Activated naive CD8-positive, alpha-beta T cell treated with anti-CD3 and anti-CD28 coated beads for 36 hours (primary cell): ENCODE measurements at regions not wholly inside any gene's neighbourhood (a gene's known extent, or its start where the extent isn't known, plus 50 kb on each side); places are given as distances from the start of the nearest gene placed in this dataset.
A peak's percentile ranks its signal among the peaks of the same experiment; 100 is the strongest.

Experiments
- DNase-seq: peaks from one replicate; pipeline ENCODE4 v3.0.0; 2021
- H3K27ac Mint-ChIP-seq: one replicate; pipeline ENCODE4 v1.8.0; 2022; ENCODE audit warnings: mild to moderate bottlenecking, moderate library complexity, mixed read lengths
- H3K27me3 Mint-ChIP-seq: one replicate; pipeline ENCODE4 v1.8.0; 2022; ENCODE audit warnings: mild to moderate bottlenecking, mixed read lengths
- H3K36me3 Mint-ChIP-seq: one replicate; pipeline ENCODE4 v1.8.0; 2021; ENCODE audit warnings: mild to moderate bottlenecking, mixed read lengths
- H3K4me1 Mint-ChIP-seq: one replicate; pipeline ENCODE4 v1.8.0; 2021; ENCODE audit warnings: mixed read lengths
- H3K4me3 Mint-ChIP-seq: one replicate; pipeline ENCODE4 v1.8.0; 2022; ENCODE audit warnings: mild to moderate bottlenecking, moderate library complexity, mixed read lengths
- H3K9me3 Mint-ChIP-seq: one replicate; pipeline ENCODE4 v1.8.0; 2022; ENCODE audit warnings: mixed read lengths

- Mint-ChIP-seq H3K27me3 (peaks cover 5% of the 10 kb centered on the region), H3K9me3 (no peaks in the 10 kb centered on the region), H3K4me1 (no peaks in the 10 kb centered on the region), H3K4me3 (no peak overlapping the region), H3K36me3 (no peaks in the 10 kb centered on the region), H3K27ac (no peak overlapping the region)
- no peak for DNase-seq
Observed at GRCh38 chr12:125639826-125640225, 574.6 kb downstream of the AACS start.

DNA sequence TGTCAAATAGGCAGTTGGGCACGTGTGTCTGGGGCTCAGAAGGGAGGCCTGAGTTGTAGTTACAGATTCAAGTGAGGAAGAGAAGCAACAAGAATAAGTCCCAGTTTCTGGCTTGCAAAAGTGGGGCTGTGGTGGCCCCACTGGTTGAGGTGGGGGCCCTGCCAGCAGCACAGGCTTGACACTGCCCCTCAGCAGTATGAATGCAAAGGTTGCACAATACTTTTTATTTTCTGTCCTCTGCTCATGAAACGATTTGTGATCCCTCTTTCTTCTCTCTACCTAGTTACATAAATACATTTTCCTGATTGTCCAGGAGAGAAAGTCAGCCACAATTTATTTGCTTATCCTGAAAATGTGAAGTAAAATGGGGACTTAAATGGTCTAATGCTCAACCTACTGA lies 577.8 kb downstream of the AACS start:
- Mint-ChIP-seq H3K27ac (no peak overlapping the region), H3K36me3 (no peaks in the 10 kb centered on the region), H3K27me3 (no peaks in the 10 kb centered on the region), H3K4me1 (no peaks in the 10 kb centered on the region), H3K9me3 (no peaks in the 10 kb centered on the region), H3K4me3 (no peak overlapping the region)
- no peak for DNase-seq

- H3K27me3 Mint-ChIP-seq = no peaks in the 10 kb centered on the region
Observed at GRCh38 chr12:125645724-125646123, 580.5 kb downstream of the AACS start.

DNA sequence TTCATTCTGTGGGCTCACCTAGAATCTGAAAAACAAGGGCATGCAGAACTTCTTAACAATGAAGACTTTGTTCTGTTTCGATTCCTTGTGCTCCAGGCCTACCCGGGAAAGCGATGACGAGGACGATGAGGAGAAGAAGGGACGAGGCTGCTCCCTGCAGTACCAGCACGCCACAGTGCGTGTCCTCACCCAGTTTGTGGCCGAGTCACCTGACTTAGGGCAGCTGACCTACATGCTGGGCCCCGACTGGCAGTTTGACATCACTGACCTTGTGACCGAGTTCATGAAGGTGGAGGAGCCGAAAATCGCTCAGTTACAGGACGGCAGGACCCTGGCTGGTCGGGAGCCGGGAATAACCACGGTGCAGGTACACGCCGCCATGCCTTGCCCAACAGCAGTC lies 585.4 kb downstream of the AACS start:
- no peaks in the 10 kb centered on the region for H3K9me3 Mint-ChIP-seq
- no peak overlapping the region for H3K4me3 Mint-ChIP-seq
- H3K4me1 Mint-ChIP-seq = no peaks in the 10 kb centered on the region
- no peaks in the 10 kb centered on the region for H3K36me3 Mint-ChIP-seq
- no peak overlapping the region for H3K27ac Mint-ChIP-seq
- no peak for DNase-seq
- no peaks in the 10 kb centered on the region for H3K27me3 Mint-ChIP-seq

More at GRCh38 chr12:125645724-125646123, 580.5 kb downstream of the AACS start:
- Mint-ChIP-seq H3K27ac (no peak overlapping the region), H3K36me3 (no peaks in the 10 kb centered on the region), H3K4me1 (no peaks in the 10 kb centered on the region), H3K9me3 (no peaks in the 10 kb centered on the region), H3K4me3 (no peak overlapping the region)
- DNase-seq = no peak

GRCh38 chr12:125651625-125652024 lies 586.4 kb downstream of the AACS start:
- no peak overlapping the region for H3K4me3 Mint-ChIP-seq
- no peaks in the 10 kb centered on the region for H3K36me3 Mint-ChIP-seq
- DNase-seq = no peak
- no peaks in the 10 kb centered on the region for H3K27me3 Mint-ChIP-seq
- H3K9me3 Mint-ChIP-seq = no peaks in the 10 kb centered on the region
- H3K27ac Mint-ChIP-seq = no peak overlapping the region
- no peaks in the 10 kb centered on the region for H3K4me1 Mint-ChIP-seq

DNA sequence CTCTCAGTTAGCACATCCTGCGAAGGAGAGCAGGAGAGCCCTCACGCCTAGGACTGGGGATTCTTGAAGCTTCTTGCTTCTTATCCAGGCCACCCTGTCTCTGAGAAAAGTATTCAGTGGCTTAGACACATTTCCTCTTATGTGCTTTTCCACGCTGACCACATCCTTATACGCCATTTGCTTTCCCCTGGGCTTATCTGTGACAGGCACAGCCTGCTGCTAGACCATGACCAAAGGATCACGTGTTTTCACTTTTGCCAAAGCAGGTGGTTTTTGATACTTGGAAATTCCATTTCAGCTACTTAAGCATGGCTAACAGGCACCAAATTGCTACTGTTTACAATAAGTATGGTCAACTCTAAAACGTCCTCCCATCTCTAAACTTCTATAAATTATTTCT lies 587.4 kb downstream of the AACS start:
- no peaks in the 10 kb centered on the region for H3K4me1 Mint-ChIP-seq
- no peaks in the 10 kb centered on the region for H3K9me3 Mint-ChIP-seq
- no peak overlapping the region for H3K4me3 Mint-ChIP-seq
- H3K27ac Mint-ChIP-seq = no peak overlapping the region
- H3K27me3 Mint-ChIP-seq = no peaks in the 10 kb centered on the region
- no peaks in the 10 kb centered on the region for H3K36me3 Mint-ChIP-seq
- no peak for DNase-seq

- H3K9me3 Mint-ChIP-seq = no peaks in the 10 kb centered on the region
- no peak overlapping the region for H3K27ac Mint-ChIP-seq
- no peaks in the 10 kb centered on the region for H3K27me3 Mint-ChIP-seq
- no peaks in the 10 kb centered on the region for H3K36me3 Mint-ChIP-seq
- no peak for DNase-seq
- H3K4me3 Mint-ChIP-seq = no peak overlapping the region
- no peaks in the 10 kb centered on the region for H3K4me1 Mint-ChIP-seq
Observed at GRCh38 chr12:125657681-125658080, 592.4 kb downstream of the AACS start.

DNA sequence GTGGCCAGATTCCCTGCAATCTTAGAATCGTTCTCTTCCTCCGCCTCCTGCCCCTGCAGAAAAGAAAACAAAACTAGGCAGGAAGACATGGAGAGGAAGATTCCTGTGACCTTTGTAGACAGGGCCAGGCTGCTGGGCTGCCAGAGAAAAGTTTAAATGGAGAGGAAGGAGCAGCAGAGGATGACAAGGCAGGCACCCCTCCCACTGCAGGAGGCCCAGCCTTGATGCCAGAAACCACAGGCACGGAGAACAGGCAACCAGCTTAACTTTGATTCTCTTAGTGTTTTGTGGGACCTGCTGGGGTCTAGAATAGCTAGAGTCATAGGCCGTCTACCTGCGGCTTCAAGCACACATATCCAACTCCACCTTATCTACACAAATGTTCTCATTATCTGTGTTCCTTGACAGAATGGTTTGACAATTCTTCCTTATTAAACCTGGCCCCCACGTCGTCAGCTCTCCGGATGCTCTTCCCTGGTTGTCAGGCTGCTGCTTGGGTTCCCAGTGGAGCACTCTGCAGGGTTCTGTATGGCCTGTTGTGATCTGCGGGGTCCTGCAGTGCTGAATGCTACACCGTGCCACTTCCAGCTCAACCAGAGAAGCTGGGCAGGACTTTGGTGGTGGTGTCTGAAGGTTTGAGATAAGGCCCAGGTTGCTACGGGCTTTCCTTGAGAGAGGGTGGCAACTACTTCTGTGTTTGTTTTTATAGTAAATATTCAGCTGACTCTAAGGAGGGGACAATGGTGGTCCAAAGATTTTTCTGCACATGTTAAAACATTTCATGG lies 609.5 kb downstream of the AACS start:
- Mint-ChIP-seq H3K36me3 (no peaks in the 10 kb centered on the region), H3K4me3 (no peak overlapping the region), H3K4me1 (no peaks in the 10 kb centered on the region), H3K9me3 (no peaks in the 10 kb centered on the region), H3K27ac (no peak overlapping the region), H3K27me3 (no peaks in the 10 kb centered on the region)
- no peak for DNase-seq

DNA sequence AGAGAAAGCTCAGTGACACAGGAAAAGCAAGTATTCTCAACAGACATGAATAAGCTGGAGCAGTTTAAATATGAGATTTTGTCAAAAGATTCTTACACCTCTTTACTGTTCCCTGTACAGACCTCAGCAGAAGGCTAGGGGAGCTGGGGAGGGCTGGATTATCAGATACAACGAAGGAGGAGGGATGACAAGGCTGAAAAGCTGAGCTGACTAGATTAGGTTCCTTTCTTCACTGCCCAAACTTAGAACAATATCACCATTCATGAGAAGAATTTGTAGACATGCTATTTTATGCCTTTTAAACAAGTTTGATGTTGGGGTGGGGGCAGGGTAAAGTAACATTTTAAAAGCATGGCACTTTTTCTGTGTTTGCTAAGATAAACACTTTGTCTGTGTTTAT lies 611.1 kb downstream of the AACS start:
- no peaks in the 10 kb centered on the region for H3K36me3 Mint-ChIP-seq
- no peaks in the 10 kb centered on the region for H3K4me1 Mint-ChIP-seq
- H3K9me3 Mint-ChIP-seq = no peaks in the 10 kb centered on the region
- no peaks in the 10 kb centered on the region for H3K27me3 Mint-ChIP-seq
- H3K27ac Mint-ChIP-seq = no peak overlapping the region
- H3K4me3 Mint-ChIP-seq = no peak overlapping the region
- DNase-seq = no peak

DNA sequence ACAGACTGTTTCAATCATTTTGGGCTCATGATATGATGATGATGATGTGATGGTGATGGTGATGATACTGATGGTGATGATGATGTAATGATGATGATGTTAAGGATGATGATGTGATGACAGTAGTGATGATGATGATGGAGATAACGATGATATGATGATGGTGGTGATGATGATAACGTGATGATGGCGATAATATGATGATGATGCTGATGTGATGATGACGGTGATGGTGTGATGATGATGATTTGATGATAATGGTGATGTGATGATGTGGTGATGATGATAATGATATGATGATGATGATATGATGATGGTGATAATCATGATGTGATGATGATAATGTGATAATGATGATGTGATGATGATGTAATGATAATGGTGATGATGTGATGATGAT lies 612.6 kb downstream of the AACS start:
- no peak overlapping the region for H3K4me3 Mint-ChIP-seq
- no peaks in the 10 kb centered on the region for H3K36me3 Mint-ChIP-seq
- DNase-seq = no peak
- no peak overlapping the region for H3K27ac Mint-ChIP-seq
- no peaks in the 10 kb centered on the region for H3K27me3 Mint-ChIP-seq
- no peaks in the 10 kb centered on the region for H3K9me3 Mint-ChIP-seq
- no peaks in the 10 kb centered on the region for H3K4me1 Mint-ChIP-seq

- Mint-ChIP-seq H3K27ac (no peak overlapping the region), H3K36me3 (no peaks in the 10 kb centered on the region), H3K9me3 (no peaks in the 10 kb centered on the region), H3K4me3 (no peak overlapping the region), H3K27me3 (no peaks in the 10 kb centered on the region), H3K4me1 (no peaks in the 10 kb centered on the region)
- no peak for DNase-seq
Observed at GRCh38 chr12:125678589-125678993, 613.4 kb downstream of the AACS start.

DNA sequence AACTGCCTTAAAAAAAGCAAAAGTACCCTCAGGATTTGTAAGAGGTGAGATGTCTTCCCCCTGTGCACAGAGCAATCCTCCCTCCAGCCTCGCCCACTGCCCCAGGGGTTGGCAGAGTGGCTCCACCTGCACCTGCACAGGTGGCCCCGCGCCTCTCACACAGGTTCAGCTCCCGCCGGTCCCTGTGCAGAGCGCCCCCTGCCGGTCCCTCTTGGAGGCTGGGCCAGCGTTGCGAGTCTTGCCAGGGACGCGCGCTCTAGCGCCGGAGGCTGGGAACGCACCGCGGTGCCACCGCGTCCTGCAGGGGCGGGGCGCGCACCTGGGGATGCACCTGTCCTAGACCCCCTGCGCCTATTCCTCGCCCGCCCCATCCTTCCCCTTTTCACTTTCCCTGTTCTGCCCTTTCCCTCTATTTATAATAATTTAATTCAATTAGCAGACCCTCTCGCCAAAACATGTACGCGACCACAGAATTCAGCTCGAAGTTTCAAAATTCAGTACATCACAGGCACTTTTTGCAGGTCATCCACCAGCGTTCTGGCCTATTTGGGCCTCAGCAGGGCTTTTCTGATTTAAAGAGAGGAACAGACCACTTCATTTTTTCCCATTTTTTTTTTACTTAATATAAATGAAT lies 618.6 kb downstream of the AACS start:
- H3K9me3 Mint-ChIP-seq = no peaks in the 10 kb centered on the region
- no peaks in the 10 kb centered on the region for H3K36me3 Mint-ChIP-seq
- no peak overlapping the region for H3K27ac Mint-ChIP-seq
- peak; percentile 56 for DNase-seq
- H3K27me3 Mint-ChIP-seq = peaks cover 9% of the 10 kb centered on the region
- H3K4me1 Mint-ChIP-seq = no peaks in the 10 kb centered on the region
- H3K4me3 Mint-ChIP-seq = no peak overlapping the region

- no peak for DNase-seq
- Mint-ChIP-seq H3K4me1 (no peaks in the 10 kb centered on the region), H3K27me3 (peaks cover 9% of the 10 kb centered on the region), H3K9me3 (no peaks in the 10 kb centered on the region), H3K36me3 (no peaks in the 10 kb centered on the region), H3K27ac (no peak overlapping the region), H3K4me3 (no peak overlapping the region)
Observed at GRCh38 chr12:125684968-125685790, 619.9 kb downstream of the AACS start.

DNA sequence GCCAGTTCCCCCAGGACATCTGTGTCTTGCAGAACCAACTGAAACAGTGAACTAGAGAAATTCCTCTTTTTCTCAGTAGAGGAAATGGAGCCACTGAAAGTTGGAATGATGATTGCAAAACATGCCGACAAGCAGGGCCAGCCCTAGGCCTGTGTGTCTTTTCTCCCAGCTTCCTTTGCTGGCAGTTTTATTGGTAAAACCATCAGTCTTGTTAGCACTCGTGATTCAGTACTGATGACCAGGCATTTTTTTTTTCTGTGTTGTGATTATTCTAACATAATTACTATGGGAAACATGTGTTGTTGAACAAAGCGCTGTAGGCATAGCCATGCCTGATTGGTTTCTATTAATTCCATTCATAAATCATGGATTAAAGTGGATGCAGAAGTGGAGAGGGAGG lies 620.7 kb downstream of the AACS start:
- Mint-ChIP-seq H3K4me3 (no peak overlapping the region), H3K4me1 (no peaks in the 10 kb centered on the region), H3K27me3 (peaks cover 9% of the 10 kb centered on the region), H3K9me3 (no peaks in the 10 kb centered on the region), H3K27ac (no peak overlapping the region), H3K36me3 (no peaks in the 10 kb centered on the region)
- no peak for DNase-seq

GRCh38 chr12:125687403-125687802 lies 622.2 kb downstream of the AACS start:
- no peaks in the 10 kb centered on the region for H3K36me3 Mint-ChIP-seq
- H3K4me3 Mint-ChIP-seq = no peak overlapping the region
- no peaks in the 10 kb centered on the region for H3K9me3 Mint-ChIP-seq
- H3K4me1 Mint-ChIP-seq = no peaks in the 10 kb centered on the region
- peaks cover 9% of the 10 kb centered on the region for H3K27me3 Mint-ChIP-seq
- no peak overlapping the region for H3K27ac Mint-ChIP-seq
- no peak for DNase-seq
